ENCODE measurements at regions not wholly inside any gene's neighbourhood (a gene's known extent, or its start where the extent isn't known, plus 50 kb on each side); places are given as distances from the start of the nearest gene placed in this dataset.

DNA sequence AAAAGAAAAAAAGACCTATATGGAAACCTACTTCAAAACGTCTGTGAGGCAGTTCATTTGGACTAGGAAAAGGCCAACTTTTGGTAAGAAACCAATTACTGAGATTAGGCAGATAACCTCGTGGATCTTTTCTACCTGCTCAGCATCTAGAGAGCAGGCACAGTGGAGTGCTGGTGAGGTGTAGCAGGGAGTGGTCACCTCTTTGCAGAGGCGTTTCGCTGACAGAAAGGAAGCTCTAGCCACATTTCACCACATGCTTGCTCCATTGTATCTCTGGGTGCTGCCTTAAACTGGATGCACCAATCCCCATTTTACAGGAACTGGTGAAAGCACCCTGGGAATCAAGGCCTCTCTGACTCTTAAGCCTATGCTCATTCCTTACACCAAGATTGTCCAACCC is 360.5 kb downstream of the LIG4 start:
- DNase-seq: no peak

DNA sequence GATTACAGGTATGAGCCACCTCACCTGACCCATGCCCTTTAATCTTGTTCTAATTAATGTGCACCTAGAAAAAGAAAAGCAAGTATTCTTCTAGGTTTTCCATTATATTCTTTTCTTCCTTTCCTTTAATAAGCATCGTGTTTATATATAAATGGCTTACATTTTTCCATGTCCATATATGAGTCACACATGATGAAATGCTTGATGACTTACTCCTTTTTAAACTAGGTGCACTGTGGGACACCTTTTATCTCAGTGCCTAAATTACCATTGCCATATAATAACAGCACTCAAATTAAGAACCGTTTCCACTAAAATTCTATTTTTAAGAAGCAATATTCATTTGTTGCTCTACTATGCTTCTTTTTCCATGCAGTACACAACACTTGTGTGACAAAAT is 363.3 kb downstream of the LIG4 start:
- DNase-seq: no peak

DNA sequence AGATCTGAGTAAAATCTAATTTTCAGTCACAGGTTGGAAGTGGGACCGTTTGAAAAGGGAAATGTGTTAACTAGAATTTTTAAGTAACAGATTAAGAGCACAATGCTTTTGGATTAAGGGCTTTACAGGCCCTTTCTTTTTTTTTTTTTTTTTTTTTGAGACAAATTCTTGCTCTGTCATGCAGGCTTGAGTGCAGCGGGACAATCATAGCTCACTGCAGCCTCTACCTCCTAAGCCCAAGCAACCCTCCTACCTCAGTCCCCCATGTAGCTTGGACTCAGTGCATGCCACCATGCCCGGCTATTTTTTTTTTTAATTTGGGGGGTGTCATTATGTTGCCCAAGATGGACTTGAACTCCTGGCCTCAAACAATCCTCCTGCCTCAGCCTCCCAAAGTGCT is 363.7 kb downstream of the LIG4 start:
- no peak for DNase-seq

DNA sequence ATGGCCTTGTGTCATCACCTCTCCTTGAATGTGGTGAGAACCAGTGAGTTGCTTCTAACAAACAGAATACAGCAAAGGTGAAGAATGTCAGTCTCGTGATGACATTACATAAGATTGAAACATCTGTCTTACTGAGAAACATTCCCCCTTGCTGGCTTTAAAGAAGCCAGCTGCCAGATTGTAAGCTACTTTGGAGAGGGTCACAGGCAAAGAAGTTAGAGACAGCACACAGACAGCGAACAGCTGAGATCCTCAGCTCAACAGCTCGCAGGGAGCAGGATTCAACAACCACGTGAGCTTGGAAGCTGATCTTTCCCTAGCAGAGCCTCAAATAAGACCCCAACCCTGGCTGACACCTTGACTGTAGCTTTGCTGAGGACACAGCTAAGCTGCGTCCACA is 367.9 kb downstream of the LIG4 start:
- DNase-seq: no peak

DNA sequence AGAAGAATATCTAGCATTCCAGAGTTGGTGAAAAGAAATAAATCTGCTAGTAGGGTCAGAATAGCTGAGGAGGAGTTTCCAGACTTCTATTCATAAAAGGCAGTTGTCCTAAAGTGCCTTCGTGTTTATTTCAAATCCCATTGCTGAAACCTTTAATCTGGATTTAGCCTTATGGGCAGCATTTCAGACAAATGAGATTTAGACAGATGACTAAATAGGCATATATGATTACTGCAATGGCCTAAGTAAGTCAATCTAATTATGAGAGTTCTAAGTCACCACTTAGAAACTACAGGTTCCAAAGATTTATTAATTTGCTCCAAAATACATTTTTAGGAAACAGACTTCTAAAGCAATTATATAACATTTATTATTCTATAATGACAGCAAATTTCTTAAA is 368.7 kb downstream of the LIG4 start:
- no peak for DNase-seq

DNA sequence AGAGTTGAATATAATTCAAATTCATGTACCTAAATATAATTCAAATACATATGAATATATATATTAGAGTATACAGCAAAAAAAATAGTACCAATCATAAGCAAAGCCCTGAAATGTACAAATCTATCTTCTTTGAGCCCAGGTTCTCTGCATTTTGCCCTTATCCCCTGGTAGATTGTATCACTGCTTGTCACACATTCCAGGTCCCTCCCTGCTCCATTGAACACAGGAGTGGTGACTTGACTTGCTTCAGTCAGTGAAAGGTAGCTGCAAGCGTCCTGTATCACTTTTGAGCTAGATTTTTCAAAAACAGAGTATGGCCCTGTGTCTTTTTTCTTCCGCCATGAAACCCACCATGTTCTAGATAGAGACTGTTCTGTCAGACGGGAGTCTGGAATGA is 369.4 kb downstream of the LIG4 start:
- no peak for DNase-seq

DNA sequence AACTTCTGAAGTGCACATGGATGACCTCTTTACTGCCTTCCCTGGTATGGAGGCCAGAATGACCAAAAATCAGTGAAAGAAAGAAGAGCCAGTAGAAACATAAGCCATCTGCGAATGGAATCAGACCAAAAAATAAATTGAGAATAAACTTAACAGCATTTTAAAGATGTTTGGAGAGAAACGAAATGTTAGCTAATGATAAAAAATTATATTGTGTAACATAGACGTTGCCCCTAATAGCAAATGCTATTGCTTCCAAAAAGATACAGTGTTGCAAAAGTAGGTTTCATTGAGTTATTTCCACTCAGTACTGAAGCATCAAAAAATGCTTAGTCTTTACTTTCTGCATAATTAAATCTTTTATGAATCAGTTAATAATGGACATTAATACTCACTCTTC is 371.7 kb downstream of the LIG4 start:
- DNase-seq: no peak

DNA sequence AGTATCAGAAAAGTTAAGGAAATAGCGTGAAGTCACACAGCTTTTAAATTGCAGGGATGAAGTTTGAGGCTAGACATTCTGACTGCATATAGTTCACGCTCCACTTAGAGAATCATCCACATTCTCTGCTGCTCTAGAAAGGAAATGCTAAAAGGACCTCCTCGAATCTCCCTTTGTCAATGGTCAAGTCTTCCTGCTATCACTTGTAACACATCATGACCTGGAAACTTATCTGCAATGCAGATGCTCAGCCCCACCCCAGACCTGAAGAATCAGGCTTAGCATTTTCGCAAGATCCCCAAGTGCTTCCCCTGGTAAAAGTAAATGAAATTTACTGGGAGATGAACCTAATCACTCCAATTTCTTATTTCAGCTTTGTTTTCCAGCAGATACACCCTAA is 372.1 kb downstream of the LIG4 start:
- DNase-seq: no peak

DNA sequence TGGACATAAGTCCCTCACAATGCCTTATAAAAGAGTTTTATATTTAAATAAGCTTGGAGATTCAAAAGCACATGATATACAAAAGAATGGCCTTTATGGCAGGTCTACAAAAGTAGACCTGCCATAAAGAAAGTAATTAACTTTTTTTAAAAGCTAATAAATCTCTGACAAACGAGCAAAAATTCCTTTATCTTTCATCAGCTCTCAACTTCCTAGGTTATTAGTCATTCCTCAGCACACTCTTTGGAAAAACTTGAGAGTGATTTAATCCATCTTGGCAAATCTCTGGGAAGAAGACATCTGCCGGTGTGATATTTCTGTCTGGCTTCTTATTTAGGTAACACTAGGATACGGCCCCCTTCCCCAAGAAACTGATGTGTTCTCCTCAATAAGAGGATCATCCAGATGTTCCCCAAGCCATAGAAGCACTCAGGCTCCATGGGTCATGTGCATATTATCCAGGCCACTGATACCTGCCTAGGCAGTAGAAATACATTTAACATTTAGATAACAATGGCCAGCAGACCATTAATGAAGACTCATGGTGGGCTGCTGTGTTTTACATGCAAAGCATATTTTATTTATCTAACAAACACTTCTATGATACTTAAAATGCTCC is 372.7 kb downstream of the LIG4 start:
- no peak for DNase-seq

DNA sequence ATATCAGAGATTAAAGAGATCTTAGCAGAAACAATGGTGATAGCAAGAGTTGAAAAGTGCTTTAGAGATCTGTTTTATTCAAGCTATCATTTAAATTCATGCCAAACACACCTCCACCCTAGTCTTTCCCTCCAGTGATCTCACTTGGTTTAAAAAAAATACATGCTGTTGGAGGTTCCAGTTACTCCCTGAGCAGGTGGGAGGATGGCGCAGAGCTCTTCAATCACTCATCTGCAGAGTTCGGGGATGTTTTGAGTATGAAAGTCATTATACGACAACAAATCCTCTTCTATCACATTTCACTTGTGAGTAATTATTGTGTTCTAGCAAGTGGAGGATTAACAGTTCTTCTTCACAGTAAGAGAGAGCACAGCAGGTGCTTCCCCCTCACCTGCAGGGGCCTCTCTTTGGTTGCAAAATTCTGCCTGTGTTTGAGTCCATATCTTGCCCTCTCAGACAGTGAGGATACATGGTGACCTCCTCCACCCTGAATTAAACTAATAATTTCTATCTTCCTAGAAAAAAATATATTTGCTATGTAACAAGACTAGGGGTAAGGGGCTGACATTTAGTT is 376.7 kb downstream of the LIG4 start:
- no peak for DNase-seq

DNA sequence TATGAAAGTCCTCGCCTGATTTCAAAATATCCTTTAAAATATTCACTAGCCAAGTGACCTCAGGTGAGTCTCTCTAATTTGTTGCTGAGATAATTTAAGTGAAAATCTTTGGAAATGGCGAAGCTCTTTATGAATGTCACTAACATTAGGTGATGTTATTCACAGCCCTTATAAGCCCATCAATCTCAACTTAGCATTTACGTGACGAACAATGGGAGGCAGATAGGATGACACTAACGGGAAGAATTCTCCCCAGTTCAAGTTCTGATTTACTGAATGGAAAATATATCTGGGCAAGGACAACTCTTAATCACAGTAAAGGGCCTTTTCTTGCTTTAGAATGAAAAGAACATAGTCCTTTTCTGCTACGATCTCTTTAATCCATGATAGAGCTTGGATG is 378.7 kb downstream of the LIG4 start:
- DNase-seq: no peak

DNA sequence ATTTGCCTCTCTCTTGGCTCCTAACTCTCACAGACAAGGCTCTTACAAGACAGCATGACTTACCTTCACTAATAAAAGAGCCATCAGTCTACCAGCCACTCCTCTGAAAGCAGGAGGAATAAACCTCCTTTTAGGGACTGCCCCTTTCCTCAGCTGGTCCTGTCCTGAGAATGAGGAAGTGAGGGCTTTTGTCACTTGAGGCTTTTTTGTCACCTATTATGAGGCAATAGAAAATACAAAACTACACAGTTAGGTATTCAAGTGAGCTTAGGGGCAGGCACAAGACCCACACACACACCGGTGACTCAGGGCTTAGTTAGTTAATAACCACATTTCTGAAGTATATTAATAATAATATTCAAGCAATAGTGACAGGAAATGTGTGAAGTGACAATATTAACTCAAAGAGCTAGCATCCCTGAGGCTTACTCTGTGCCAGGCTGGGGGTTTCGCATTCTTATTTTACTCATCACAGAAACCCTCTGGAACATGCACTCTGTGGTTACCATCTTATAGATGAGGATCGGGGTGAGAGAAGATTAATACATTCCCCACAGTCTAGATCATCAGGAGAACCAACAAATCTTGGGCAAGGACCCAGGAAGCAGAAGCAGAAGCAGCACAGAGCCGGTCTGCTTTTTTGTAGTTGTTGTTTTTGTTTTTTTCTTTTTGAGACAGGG is 379.9 kb downstream of the LIG4 start:
- DNase-seq: no peak

DNA sequence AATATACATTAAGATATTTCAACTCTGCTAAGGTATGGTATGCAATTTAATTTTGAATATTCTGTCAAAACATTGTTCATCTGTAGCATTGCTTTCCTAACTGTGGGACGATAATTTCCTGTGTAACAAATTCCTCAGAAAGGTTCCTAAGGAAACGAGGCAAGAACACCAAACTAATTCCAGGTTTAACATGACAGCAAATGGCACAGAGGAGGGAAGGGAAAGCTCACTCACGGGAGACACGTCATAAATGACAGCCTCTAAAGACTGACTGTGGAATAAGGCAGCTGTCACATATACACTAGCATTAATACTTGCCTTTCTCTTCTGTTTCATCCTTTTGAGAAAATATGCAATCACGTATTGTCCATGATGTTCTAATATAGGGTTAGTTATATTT is 380.6 kb downstream of the LIG4 start:
- no peak for DNase-seq

DNA sequence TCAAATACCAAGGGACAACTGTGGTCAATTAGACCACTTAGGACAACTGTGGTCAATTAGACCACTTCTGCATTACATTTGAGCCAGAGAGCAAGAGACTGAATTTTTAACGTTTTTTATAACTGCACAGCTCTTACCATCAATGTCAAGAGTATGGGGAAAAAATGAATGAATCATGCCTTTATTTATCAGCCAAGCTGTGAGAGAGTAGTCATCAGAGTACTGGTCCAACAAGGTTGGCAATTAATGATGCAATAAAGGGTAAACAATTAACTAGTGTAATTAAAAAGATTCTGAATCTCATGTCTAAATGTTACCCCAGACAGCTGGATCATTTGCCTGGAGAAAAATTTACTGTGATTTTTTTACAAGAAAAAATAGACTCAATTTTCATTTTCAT is 381.1 kb downstream of the LIG4 start:
- DNase-seq: no peak

DNA sequence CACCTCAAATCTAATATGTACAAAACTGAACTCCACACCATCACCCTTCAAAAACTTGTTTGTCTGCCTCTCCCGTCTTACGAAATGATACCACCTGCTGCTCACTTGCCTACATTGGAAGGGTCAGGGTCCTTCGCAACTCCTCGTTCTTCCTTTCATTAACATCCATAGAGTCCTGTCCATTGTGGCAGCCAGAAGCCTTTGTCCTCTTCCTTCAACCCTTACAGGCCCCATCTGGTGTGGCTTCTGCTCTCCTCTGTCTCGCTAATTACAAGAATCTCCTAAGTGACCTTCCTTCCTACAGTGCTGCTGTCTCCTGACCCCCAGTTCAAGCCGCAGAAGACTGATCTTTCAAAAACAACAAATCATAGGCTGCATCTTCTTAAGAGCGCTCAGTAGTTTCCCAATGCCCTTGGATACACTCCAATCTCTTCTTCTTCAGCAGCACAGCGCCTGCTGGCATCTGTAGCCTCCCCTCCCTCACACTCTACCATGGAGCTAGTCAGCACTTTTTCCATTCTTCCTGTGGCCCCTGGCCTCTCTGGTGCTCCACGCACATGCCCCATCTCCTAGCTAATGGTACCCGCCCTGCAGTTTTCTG is 382.7 kb downstream of the LIG4 start:
- no peak for DNase-seq

DNA sequence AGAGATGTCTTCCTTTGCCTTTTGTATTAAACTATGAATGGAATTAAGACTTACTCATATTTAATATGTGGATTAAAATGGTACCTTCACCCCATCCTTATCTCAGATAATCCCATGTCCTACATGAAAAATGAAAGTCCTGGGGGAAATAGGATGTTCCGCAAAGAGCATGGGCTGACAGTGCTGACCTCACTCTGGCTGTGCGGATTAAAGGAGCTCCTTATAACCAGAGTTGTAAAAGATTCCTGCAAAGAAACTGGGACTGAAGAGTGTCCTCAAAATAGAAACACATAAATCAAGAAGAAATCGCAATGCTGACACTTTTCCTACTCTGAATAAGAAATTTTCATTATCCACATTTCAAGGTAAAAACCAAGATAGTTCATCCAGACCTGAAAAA is 384.5 kb downstream of the LIG4 start:
- DNase-seq: no peak

DNA sequence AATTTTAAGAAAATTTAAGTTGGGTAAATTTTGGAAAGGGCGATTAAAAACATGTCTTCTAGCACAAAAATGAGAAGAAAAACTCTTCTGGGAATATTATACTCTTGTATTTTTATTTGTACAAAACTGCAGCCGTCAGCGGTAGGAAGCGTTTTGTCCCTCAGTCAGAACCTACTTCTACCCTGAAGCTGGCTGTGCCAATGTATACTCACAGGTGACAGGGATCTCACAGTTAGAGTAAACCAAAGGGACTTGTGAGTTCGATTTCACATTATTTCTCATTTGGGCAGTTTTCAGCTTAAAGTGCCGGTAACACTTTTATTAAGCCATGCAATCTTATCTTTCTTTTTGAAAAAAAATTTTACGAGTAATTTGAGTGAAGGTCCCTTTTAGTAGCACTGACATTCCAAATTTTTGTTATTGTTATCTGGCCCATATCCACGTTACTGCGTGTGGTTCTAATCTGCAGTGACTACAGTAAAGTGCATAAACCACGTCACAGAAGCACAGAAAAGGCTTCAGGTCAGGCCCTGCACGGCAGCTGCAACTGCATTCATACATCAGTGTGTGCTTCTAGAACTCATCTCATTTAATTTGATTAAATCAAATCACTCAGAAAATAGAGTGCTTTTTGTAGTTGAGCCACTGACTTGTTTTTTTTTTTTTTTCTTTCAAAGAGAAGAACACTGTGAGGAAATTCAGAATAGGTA is 387.3 kb downstream of the LIG4 start:
- no peak for DNase-seq

DNA sequence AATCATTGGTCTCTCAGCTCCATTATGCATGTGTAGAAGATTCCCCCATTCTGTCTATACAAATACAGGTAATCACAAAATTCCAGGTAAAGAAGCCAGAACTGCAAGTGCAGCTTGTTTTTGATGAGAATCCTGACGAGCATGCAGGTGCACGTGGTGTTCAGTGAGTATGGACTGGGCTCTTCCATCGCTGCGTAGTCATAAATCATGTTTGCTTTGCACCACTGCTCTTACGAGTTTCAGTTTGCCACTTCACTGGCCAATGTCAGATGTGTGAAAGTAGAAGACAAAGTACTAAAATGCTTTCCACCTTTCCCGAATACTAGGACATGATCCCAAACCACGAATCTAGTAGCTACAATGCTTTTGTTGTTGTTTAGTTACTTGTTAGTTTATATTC is 390.7 kb downstream of the LIG4 start:
- no peak for DNase-seq

DNA sequence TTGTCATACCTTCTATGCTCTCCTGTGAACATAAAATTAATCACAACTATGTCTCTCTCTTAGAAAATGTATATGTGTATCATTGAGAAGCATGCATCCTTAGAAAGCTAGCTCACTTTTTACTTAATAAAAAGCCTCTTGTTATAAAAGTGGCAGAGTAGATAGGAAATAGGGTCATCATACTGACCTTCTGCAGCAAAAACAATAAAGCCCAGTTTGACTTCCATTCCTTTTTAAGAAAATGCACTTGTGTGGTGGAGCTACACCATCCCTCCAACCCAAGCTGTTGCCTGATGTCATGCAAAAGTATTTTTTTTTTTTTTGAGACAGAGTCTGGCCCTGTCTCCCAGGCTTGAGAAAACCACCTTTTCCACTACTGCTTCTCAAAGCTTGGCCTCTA is 393.3 kb downstream of the LIG4 start:
- DNase-seq: no peak

DNA sequence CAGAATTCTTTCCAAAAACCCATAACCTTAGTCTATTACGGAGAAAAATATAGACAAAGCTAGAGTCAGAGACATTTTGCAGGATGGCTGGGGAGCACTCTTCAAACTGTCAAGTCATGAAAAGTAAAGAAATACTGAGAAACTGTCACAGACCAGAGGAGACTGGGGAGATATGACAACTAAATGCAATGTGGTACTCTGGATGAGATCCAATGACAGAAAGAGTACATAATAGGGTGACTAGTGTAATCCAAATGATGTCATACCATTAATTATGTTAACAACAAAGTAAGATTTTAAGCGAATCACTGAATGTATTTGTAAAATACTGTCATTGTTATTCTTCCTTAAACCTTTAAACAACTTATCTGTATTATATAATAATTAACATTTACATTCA is 393.8 kb downstream of the LIG4 start:
- DNase-seq: no peak

DNA sequence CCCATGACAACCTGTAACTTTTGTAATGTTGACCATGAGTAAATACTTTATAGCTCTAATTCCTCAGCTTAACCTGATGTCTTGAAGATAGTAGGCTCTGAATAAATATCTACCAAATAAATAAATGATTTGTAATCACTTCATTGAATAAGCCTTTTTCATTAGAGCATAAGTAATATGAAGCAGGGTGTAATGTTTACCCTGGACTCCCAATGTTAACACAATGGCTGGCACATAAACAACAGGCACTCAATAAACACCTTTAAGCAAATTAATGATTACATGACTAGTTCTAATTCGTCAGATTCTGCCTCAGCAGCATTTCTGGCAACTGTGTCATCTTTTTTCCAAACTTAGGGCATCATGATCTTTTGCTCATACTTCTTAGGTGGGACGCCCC is 396.3 kb downstream of the LIG4 start:
- no peak for DNase-seq

DNA sequence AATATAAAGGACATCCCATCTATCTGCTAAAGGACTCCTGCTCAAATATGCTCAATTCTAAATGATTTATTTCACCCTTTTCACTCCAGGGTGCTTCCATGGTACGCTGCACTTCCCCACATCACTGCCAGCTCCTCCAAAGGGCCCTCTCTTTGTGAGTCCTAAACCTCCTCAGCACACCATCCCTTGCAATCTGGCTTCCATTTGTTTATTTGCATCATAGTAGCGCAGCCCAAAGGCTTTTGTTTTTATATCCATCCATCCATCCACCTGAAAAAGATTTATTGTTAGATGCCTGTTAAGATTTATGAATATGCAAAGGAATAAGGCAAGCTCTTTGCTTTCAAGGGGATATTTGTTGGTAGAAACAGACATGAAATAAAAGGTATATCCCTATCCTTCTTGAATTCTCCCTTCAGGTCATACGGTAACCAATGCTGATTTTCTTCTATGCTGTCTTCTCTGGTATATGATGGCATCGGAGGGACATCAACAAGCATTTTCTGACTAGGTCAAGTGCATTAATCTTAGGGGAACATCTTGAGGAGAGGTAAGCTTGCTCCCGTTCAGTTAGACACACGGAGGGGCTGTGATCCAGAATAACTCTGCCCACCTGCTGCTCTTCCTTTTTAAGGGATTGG is 397.6 kb downstream of the LIG4 start:
- DNase-seq: no peak

DNA sequence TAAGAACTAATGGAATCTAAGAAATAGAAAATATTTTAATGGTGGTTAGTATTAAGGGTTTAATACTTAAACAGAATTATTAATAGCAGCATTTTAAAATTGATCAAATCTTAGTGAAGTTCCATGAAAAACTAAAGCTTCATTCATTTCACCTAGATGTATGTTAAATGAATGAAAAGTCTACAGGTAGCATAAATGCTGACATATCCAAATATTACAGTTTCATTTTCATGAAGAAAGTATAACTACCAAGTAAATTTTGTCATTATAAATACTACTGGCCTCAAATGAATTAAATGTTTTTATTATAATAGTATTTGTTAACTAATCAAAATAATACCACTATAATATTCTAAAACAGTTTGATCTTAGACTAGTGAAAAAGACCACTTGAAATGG is 403.3 kb downstream of the LIG4 start:
- no peak for DNase-seq

Data from stimulated activated naive CD4-positive, alpha-beta T cell (primary cell).